Panc1 (cell line): ENCODE measurements at regions not wholly inside any gene's neighbourhood (a gene's known extent, or its start where the extent isn't known, plus 50 kb on each side); places are given as distances from the start of the nearest gene placed in this dataset.

Experiments used
- ATAC-seq: fragments of 200-7000 bp; cut with Tn5 transposase; 2 replicates; pipeline ENCODE4 v1.9.1; 2020; ENCODE audit warnings: mild to moderate bottlenecking, moderate library complexity
- BruUV-seq: library from RNA; stranded (reverse); fragments of 400-500 nt; replicated peaks from 2 replicates; lab custom pipeline; 2021; lab: Mats Ljungman, UMichigan
- CTCF ChIA-PET: fragments of 300-600 bp; sonication (Branson Sonifier 250); formaldehyde crosslinking; loops from one replicate; lab custom pipeline; 2022; ENCODE audit warnings: antibody characterized with exemption; lab: Charles Lee
- POLR2A ChIA-PET: fragments of 300-600 bp; sonication (Branson Sonifier 250); formaldehyde crosslinking; loops from one replicate; lab custom pipeline; 2022; ENCODE audit warnings: antibody characterized with exemption; lab: Charles Lee
- DNase-seq: peaks from one replicate; pipeline ENCODE4 v3.0.0-alpha.2; 2010; ENCODE audit warnings: low read depth, low spot score
- H3K27ac ChIP-seq: 2 replicates; pipeline ENCODE4 v1.5.1; 2011; ENCODE audit warnings: mild to moderate bottlenecking, low read length, inconsistent platforms
- H3K27me3 ChIP-seq: fragments of 200-500 bp; sonication (Bioruptor generic); 2 replicates; pipeline ENCODE4 v1.6.0; 2014; ENCODE audit warnings: low read length, inconsistent platforms; ENCODE audit not compliant: control insufficient read depth, insufficient read depth
- H3K36me3 ChIP-seq: fragments of 200-500 bp; sonication (Bioruptor generic); 2 replicates; pipeline ENCODE4 v1.5.1; 2014; ENCODE audit warnings: inconsistent platforms, mild to moderate bottlenecking, low read length, moderate library complexity; ENCODE audit not compliant: control insufficient read depth, insufficient read depth
- H3K4me1 ChIP-seq: 2 replicates; pipeline ENCODE4 v1.5.1; 2011; ENCODE audit warnings: inconsistent platforms, mild to moderate bottlenecking, low read length, moderate library complexity; ENCODE audit not compliant: control insufficient read depth, insufficient read depth
- H3K4me3 ChIP-seq, 2 experiments: 2 replicates each; pipeline ENCODE4 v1.5.1; 2011 to 2012; ENCODE audit warnings: low read depth in 2 of 2, low read length in 2 of 2, mild to moderate bottlenecking in 2 of 2, inconsistent platforms in 1 of 2, moderate library complexity in 1 of 2
- H3K9me3 ChIP-seq: fragments of 200-500 bp; sonication (Bioruptor generic); 2 replicates; pipeline ENCODE4 v1.5.1; 2014; ENCODE audit warnings: low read depth, mild to moderate bottlenecking, inconsistent platforms, low read length, moderate library complexity; ENCODE audit not compliant: control insufficient read depth, insufficient read depth
- POLR2AphosphoS5 ChIP-seq: IDR thresholded peaks from 2 replicates; pipeline ENCODE4 v1.6.1; 2012; ENCODE audit warnings: mild to moderate bottlenecking, low read depth, low read length, moderate library complexity
- SIN3A ChIP-seq: IDR thresholded peaks from 2 replicates; pipeline ENCODE4 v1.6.1; 2012; ENCODE audit warnings: low read depth, mild to moderate bottlenecking, low read length, moderate library complexity, borderline replicate concordance; ENCODE audit not compliant: insufficient read depth
- TCF7L2 ChIP-seq: IDR thresholded peaks from 2 replicates; pipeline ENCODE4 v1.6.1; 2011; ENCODE audit warnings: mild to moderate bottlenecking, low read depth, low read length, inconsistent platforms
- in situ Hi-C: cut with HindIII; loops from 2 replicates; pipeline ENCODE4 v1.10.0; 2016; ENCODE audit warnings: low sequenced_read_pairs, low pct_unique_long_range_greater_than_20kb
- intact Hi-C: fragments of 100-400 bp; cut with micrococcal nuclease; formaldehyde crosslinking; loops from one replicate; pipeline ENCODE4 v1.10.0; 2022; ENCODE audit not compliant: unreplicated experiment
- TF ChIP-seq, protein P1 (sequence below), 2 experiments: IDR thresholded peaks; 2 replicates each; pipeline ENCODE4 v1.6.1; 2011 to 2012; ENCODE audit warnings: low read depth in 2 of 2, control low read depth in 1 of 2, low read length in 1 of 2, mild to moderate bottlenecking in 1 of 2, moderate library complexity in 1 of 2; ENCODE audit not compliant: insufficient read depth in 1 of 2
- TF ChIP-seq, protein P2 (sequence below): fragments of 450-650 bp; IDR thresholded peaks from 2 replicates; pipeline ENCODE4 v1.5.1; 2017; ENCODE audit warnings: mild to moderate bottlenecking

DNA sequence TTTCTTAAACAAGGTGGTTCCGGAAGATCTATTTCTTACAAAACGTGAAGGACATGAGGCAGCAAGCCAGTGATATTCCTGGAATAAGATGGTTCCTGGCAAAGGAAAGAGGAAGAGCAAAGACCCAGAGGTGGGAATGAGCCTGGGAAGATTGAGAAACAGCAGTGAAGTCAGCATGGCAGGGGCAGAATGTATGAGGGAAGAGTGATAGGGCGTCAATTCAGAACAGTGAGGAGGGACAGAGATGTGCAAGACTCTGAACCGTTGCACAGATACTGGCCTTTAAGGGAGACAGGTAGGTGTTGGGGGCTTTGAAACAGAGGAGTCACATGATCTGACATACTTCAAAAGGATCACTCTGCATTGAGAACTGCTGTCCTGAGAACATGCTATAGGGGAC lies 338.3 kb downstream of the CBLN4 start:
- ChIA-PET POLR2A (no interaction called here), CTCF (no interaction called here)
- H3K9me3 ChIP-seq: 0 out of 2 replicates have a peak, but pooled peaks cover 5% of the 10 kb centered on the region
- no peak for DNase-seq
- intact Hi-C loops: no loop called here
- no peak overlapping the region for H3K27ac ChIP-seq
- no peaks in the 10 kb centered on the region for H3K27me3 ChIP-seq
- in situ Hi-C loops: no loop called here
- no TSS peak for BruUV-seq
- ATAC-seq: no peak
- TF ChIP-seq, protein P1, sequence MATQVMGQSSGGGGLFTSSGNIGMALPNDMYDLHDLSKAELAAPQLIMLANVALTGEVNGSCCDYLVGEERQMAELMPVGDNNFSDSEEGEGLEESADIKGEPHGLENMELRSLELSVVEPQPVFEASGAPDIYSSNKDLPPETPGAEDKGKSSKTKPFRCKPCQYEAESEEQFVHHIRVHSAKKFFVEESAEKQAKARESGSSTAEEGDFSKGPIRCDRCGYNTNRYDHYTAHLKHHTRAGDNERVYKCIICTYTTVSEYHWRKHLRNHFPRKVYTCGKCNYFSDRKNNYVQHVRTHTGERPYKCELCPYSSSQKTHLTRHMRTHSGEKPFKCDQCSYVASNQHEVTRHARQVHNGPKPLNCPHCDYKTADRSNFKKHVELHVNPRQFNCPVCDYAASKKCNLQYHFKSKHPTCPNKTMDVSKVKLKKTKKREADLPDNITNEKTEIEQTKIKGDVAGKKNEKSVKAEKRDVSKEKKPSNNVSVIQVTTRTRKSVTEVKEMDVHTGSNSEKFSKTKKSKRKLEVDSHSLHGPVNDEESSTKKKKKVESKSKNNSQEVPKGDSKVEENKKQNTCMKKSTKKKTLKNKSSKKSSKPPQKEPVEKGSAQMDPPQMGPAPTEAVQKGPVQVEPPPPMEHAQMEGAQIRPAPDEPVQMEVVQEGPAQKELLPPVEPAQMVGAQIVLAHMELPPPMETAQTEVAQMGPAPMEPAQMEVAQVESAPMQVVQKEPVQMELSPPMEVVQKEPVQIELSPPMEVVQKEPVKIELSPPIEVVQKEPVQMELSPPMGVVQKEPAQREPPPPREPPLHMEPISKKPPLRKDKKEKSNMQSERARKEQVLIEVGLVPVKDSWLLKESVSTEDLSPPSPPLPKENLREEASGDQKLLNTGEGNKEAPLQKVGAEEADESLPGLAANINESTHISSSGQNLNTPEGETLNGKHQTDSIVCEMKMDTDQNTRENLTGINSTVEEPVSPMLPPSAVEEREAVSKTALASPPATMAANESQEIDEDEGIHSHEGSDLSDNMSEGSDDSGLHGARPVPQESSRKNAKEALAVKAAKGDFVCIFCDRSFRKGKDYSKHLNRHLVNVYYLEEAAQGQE (IDR thresholded peaks at IDR 0.05; ENCODE audit: insufficient read depth in 1 of 2, low read depth in 2 of 2, low read length in 1 of 2): no peak
- TF ChIP-seq, protein P2, sequence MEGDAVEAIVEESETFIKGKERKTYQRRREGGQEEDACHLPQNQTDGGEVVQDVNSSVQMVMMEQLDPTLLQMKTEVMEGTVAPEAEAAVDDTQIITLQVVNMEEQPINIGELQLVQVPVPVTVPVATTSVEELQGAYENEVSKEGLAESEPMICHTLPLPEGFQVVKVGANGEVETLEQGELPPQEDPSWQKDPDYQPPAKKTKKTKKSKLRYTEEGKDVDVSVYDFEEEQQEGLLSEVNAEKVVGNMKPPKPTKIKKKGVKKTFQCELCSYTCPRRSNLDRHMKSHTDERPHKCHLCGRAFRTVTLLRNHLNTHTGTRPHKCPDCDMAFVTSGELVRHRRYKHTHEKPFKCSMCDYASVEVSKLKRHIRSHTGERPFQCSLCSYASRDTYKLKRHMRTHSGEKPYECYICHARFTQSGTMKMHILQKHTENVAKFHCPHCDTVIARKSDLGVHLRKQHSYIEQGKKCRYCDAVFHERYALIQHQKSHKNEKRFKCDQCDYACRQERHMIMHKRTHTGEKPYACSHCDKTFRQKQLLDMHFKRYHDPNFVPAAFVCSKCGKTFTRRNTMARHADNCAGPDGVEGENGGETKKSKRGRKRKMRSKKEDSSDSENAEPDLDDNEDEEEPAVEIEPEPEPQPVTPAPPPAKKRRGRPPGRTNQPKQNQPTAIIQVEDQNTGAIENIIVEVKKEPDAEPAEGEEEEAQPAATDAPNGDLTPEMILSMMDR: no peak
- TF ChIP-seq POLR2AphosphoS5 (no peak), SIN3A (no peak), TCF7L2 (no peak)
- no peaks in the 10 kb centered on the region for H3K4me1 ChIP-seq
- no peaks in the 10 kb centered on the region for H3K36me3 ChIP-seq
- no peak overlapping the region for H3K4me3 ChIP-seq

DNA sequence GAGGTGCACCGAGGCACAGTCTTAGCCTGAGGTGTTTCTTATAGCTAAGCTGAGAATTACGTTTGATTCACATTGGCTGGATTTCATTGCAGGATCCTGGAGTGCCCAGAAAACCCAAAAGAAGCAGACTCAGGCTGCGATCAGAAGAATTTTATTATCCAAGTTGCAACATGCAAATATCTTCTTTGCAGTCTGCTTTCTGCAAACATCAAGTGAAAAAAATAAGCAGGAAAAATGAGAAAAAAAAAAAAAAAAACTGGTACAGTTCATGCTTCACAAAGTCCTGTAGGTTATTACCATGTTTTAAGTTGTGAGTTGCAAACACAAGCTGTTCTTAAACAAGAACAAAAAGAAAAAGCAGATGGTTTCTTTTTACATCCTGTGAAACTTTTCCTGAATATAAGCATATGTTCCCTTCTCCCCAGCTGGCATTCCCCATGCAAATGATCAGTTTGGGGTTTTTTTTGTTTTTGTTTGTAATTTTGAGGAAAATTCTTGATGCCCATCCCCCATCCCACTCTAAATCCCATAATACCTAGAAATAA lies 349.0 kb downstream of the CBLN4 start:
- no peak overlapping the region for H3K27ac ChIP-seq
- TF ChIP-seq TCF7L2 (no peak), POLR2AphosphoS5 (no peak)
- TF ChIP-seq, protein P2: no peak
- no peaks in the 10 kb centered on the region for H3K4me1 ChIP-seq
- CTCF ChIA-PET: no interaction called here
- H3K27me3 ChIP-seq: no peaks in the 10 kb centered on the region
- intact Hi-C loops (no loop called here), in situ Hi-C loops (no loop called here)
- DNase-seq: no peak
- no peaks in the 10 kb centered on the region for H3K9me3 ChIP-seq
- H3K4me3 ChIP-seq: no peak overlapping the region
- BruUV-seq: no TSS peak
- ATAC-seq: no peak
- no peaks in the 10 kb centered on the region for H3K36me3 ChIP-seq
- POLR2A ChIA-PET: no interaction called here
